HG02938 (cell line): ENCODE measurements at regions not wholly inside any gene's neighbourhood (a gene's known extent, or its start where the extent isn't known, plus 50 kb on each side); places are given as distances from the start of the nearest gene placed in this dataset.
"Not testable (repeated sequence)": the region's sequence is repeated elsewhere in the genome, so short reads cannot be mapped to it uniquely, and the experiment has no call there.

Source experiments
- ATAC-seq: cut with Tn5 transposase; IDR thresholded peaks from one replicate; pipeline ENCODE4 v1.9.1; 2021; ENCODE audit warnings: mild to moderate bottlenecking, moderate library complexity; ENCODE audit not compliant: unreplicated experiment

DNA sequence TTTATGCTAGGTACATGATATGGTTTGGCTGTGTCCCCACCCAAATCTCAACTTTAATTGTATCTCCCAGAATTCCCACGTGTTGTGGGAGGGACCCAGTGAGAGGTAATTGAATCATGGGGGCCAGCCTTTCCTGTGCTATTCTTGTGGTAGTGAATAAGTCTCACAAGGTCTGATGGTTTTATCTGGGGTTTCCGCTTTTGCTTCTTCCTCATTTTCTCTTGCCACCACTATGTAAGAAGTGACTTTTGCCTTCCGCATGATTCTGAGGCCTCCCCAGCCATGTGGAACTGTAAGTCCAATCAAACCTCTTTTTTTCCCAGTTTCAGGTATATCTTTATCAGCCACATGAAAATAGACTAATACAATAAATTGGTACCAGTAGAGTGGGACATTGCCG lies 106.2 kb upstream of the UNC5B start:
- not testable (repeated sequence) for ATAC-seq

DNA sequence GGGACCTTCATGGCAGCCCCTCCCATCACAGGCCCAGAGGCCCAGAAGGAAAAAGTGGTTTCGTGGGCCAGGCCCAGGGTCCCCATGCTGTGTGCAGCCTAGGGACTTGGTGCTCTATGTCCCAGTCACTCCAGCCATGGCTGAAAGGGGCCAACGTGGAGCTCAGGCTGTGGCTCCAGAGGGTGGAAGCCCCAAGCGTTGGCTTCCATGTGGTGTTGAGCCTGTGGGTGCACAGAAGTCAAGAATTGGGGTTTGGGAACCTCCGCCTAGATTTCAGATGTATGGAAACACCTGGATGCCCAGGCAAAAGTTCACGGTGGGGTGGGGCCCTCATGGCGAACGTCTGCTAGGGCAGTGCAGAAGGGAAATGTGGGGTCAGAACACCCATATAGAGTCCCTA lies 105.3 kb upstream of the UNC5B start:
- not testable (repeated sequence) for ATAC-seq

DNA sequence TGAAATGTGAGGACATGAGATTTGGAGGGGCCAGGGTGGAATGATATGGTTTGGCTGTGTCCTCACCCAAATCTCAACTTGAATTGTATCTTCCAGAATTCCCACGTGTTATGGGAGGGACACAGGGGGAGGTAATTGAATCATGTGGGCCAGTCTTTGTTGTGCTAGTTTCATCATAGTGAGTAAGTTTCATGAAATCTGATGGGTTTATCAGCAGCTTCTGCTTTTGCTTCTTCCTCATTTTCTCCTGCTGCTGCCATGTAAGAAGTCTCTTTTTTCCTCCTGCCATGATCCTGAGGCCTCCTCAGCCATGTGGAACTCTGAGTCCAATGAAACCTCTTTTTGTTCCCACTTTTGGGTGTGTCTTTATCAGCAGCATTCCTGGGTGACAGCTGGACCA lies 104.3 kb upstream of the UNC5B start:
- not testable (repeated sequence) for ATAC-seq

DNA sequence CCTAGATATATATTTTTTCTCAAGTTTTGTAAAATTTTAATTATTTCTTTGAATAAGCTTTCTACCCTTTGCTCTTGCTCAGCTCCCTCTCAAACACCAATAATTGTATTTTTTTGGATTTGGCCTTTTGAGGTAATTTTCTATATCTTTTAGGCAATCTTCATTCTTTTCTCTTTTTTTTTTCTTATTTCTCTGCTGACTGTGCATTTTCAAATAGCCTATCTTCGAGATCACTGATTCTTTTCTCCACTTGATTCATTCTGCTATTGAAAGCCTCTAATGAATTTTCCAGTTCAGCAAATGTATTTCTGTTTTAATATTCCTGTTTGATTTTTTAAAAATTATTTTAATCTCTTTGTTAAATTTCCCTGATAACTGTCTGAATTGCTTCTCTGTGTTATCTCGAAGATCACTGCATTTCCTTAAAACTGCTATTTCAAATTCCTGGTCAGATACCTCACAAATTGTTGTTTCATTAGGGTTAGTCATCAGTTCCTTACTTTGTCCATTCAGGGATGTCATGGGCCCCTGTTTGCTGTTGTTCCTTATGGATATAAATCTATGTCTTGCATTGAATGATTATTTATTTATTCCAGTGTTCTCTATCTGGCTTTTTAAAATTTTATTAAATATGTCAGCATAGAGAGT lies 100.1 kb upstream of the UNC5B start:
- no peak for ATAC-seq

- no peak for ATAC-seq
Observed at GRCh38 chr10:71116426-71116825, 95.9 kb upstream of the UNC5B start.

DNA sequence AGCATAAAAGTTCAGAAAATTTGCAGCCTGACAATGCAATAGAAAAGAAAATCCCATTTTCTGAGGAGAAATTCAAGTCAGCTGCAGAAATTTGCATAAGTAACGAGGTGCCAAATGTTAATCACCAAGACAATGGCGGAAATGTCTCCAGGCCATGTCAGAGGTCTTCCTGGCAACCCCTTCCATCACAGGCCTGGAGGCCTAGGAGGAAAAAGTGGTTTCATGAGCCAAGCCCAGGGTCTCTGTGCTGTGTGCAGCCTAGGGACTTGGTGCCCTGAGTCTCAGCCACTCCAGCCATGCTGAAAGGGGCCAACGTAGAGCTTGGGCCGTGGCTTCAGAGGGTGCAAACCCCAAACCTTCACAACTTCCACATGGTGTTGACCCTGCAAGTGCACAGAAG lies 94.8 kb upstream of the UNC5B start:
- ATAC-seq = not testable (repeated sequence)

DNA sequence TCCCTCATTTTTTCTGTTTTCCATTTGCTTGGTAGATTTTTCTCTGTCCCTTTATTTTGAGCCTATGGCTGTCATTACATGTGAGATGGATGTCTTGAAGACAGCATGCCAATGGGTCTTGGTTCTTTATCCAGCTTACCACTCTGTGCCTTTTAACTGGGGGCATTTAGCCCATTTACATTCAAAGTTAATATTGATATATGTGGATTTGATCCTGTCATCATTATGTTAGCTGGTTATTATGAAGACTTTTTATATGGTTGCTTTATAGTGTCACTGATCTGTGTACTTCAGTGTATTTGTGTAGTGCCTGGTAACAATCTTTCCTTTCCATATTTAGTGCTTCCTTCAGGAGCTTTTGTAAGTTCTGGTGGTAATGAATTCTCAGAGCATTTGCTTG lies 89.3 kb upstream of the UNC5B start:
- no peak for ATAC-seq

DNA sequence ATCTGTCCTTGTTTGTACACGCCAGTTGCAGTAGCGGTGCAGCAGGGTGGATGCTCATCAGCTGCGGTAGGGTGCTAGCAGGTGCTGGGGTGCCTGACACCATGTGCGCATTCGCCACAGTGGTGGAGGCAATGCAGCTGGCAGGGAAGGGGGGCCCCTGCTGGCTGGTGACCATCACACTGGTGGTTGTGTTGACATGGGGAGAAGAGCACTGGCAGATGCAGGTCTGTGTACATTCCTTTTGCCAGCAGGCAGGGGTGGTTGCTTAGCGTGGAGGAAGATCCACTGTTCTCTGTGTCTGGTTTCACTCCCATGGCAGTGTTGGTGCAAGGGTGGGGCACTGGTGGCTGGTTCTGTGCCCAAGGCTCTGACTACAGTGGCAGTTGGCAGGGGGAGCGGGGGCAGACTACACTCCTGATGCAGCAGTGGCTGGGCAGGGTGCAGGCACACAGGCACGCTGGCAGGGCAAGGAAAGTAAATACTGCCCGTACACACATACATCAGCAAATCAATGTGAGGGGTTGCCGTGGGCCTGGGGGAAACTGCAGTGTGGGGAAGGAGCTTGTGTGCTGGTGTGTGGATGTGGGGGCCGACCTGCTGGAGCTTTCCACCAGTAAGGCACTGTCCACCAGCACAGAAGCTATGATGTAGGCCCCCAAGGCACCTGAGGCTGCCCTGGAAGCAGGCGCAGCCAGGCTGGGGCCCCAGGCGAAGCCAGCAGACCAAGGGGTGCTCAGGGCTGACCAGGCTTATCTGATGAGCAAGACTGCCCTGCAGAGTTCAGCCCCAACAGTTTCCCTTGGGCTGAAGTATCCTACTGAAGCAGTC lies 87.2 kb upstream of the UNC5B start:
- no peak for ATAC-seq

GRCh38 chr10:71125749-71126107 lies 86.6 kb upstream of the UNC5B start:
- no peak for ATAC-seq

DNA sequence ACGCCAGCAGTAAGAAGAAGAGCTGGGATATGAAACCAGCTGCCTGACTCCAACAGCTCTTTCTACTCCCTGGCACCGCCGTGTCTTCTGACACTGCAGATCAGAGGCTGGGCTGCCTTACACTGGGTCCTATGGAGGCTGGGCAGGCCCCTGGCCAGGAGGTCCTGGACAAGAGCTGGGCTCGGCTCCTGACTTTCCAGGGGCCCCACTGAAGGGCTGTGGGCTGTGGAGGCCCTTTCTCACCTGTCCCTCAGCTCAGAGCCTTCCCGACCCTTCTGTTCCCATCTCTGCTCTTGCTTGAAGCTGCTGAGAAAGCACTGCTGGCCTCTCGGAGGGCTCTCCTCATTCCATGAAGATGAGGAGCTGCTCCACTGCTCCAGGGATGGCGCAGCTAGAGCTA lies 85.9 kb upstream of the UNC5B start:
- no peak for ATAC-seq

GRCh38 chr10:71127104-71127503 lies 85.3 kb upstream of the UNC5B start:
- ATAC-seq = no peak

GRCh38 chr10:71127773-71128172 lies 84.6 kb upstream of the UNC5B start:
- no peak for ATAC-seq

- ATAC-seq = no peak
Observed at GRCh38 chr10:71128311-71128980, 83.9 kb upstream of the UNC5B start.

- no peak for ATAC-seq
Observed at GRCh38 chr10:71131096-71131495, 81.3 kb upstream of the UNC5B start.

DNA sequence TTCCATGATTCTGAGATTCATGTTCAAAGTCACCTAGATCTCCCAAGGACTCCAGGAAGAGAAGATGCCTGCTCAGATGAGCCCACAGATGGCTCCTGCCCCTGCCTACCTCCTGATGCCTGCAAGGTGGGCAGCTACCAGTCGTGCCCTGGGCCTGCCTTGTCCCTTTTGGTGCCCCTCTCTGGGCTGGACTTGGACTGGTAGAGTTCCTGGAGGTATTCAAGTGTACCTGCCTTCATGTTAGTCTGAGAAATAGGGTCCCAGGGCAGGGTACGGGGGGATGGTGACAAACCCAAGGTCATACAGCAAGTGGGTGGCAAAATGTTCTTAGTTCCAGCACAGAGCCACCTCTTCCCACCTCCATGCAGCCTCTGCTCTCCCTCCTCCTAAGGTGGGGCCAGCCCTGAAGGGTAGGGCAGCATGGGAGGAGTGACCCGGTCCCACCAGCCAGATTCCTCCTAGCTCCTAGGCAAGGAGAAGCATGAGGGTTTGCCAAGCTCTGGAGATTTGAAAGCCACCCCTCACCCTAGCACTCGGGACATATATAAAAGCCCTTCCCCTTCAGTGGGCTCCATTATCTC lies 80.8 kb upstream of the UNC5B start:
- no peak for ATAC-seq

GRCh38 chr10:71132321-71132810 lies 80.0 kb upstream of the UNC5B start:
- ATAC-seq = no peak

DNA sequence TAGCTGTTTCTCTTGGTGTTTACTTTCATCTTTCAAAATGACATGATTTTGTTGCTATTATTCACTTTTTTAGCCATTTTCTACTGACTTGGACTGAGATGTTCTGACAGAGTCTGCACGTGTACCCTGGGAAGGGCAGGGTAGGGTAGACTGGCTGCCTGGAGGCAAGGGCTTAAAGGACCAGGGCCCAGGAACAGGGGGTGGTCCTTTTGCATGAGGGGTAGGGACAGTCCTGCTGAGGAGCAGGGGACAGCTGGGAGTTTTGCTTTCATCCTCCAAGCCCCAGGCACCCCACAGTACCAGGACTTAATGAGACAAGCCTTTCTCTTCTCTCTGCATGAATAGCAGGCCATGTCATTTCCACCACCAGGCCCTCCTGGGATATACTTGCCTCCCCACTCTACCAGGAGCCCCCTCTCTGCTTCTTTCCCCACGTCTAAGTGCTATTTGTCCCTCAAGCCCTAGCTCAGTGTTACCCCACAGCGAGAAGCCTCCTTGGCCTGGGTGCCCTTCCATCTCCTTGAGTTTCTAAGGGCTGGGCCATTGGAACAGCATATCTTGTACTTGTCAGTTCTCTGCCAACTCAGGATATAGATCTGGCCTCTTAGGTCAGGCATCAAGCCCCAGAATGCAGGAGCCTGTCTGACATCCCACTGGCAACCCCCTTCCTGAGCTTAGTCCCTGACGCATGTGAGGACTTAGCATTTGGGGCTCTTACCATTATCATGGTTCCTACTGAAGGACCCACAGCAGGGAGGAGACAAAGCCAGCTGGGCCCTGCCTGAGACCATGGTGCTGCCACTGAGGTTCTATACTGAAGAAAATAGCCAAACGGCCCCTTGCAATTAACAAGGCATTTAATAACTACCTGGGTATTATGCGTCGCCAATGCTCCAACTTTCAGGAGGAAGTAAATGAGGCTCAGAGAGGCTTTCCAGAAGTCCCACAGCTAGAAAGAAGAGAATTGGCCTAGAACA lies 78.4 kb upstream of the UNC5B start:
- no peak for ATAC-seq

GRCh38 chr10:71134732-71135211 lies 77.6 kb upstream of the UNC5B start:
- ATAC-seq = no peak

GRCh38 chr10:71135236-71135635 lies 77.1 kb upstream of the UNC5B start:
- no peak for ATAC-seq

DNA sequence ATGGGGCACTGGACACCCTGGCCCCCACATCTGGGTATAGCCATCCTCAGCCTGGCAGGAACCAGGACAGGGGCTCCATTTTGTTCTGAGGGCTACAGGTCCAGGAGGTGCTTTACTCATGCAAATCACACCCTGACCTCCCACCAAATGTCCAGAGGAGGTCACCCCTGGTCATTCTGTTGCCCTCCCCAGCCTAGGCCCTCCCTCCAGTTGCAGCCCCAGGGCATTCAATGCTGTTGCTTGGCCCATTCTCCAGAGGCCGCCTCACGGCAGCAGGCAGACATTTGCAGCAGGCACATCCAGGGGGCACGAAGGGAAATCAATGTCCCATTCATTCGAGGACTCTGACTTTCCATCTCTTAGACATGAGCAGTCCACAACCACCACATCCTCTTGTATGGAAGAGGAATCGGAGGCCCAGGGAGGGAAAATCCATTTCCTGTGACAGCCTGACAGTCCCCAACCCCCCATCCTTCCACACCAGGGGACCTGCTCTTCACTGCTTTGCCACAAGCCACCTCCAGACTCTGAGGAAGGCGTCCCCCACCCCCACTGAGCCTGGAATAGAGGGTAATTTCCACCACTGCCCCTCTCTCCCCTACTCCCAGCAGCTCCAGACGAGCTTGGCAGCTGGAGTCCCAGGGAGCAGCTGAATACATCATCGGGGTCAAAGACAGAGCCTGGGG lies 76.2 kb upstream of the UNC5B start:
- ATAC-seq = no peak
